GM12864 (cell line): ENCODE measurements at regions not wholly inside any gene's neighbourhood (a gene's known extent, or its start where the extent isn't known, plus 50 kb on each side); places are given as distances from the start of the nearest gene placed in this dataset.
A peak's percentile ranks its signal among the peaks of the same experiment; 100 is the strongest.

Experiments
- DNase-seq: peaks from one replicate; pipeline ENCODE4 v3.0.0-alpha.2; 2011; ENCODE audit warnings: low read depth
- H3K4me3 ChIP-seq: 2 replicates; pipeline ENCODE4 v1.5.1; 2011; ENCODE audit warnings: mild to moderate bottlenecking, low read depth, low read length, control low read depth
- CTCF ChIP-seq: IDR thresholded peaks from 2 replicates; pipeline ENCODE4 v1.5.1; 2011; ENCODE audit warnings: low read depth, mild to moderate bottlenecking, moderate library complexity, low read length, control low read depth, inconsistent platforms; ENCODE audit errors: missing control alignments

GRCh38 chr18:44128365-44128764 lies 552.3 kb upstream of the SETBP1 start:
- no peak overlapping the region for H3K4me3 ChIP-seq
- no peak for TF ChIP-seq CTCF
- DNase-seq, result no peak

DNA sequence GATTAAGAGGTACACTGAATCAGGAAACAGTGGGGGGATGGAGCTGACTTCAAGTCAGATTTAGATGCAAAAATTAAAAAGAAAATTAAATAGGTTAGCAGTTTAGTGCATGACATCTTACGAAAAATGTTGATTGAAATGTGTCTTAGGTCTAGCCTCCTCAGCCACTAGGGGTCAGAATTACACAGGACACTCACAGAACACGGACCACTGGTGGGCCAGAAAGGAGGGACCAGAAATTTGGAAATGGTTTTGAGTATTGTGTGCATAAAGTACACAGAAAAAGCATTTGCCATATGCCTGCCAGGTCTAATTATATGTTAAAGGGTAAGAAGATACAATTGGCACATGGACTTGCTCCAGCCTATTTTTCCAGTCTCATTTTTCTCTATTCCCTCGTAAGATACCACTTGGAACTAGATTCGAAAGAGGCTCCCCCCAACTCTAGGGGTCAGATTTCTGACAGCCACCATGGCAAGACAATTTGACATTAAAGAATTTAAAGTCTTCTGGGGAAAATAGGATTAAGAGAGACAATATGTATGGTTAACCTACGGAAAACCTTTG lies 550.2 kb upstream of the SETBP1 start:
- H3K4me3 ChIP-seq, result no peak overlapping the region
- peak; percentile 58 for TF ChIP-seq CTCF
- no peak for DNase-seq

DNA sequence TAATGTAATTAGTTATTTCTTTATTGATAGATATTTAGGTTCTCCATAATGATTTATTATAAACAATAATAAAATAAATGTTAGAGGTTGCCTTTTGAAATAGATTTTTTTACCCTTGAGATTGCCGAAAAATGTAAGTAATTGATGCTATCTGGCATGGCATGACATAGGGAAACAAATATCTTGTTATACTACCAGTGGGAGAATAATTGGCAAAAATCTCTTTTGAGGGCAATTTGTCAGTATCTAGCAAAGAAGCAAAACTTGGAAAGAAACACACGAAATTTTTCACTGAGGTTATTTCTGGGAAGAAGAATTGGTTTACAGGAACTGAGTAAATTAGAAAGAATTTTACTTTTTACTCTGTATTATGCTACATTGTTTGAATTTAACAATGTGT lies 547.2 kb upstream of the SETBP1 start:
- no peak overlapping the region for H3K4me3 ChIP-seq
- no peak for DNase-seq
- TF ChIP-seq CTCF, result no peak

DNA sequence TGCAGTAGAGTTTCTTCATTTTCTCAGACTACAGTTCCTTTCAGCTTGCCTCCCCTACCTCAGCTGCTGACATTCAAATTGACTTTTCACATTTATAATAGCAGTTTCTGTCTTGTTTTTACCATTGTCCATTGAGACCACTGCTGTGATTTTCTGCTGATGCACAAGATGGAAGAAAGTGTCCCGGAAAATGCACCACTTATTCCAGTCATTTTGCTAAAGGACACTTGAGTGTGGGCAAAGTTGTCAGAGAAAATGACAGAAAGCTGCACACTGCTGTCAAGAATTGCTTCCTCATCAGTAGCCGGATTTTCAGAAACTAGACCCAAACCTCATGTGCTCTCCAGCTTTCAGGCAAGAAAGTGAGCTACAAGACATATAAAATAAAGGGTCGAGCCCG lies 546.2 kb upstream of the SETBP1 start:
- DNase-seq, result no peak
- no peak overlapping the region for H3K4me3 ChIP-seq

GRCh38 chr18:44135741-44136140 lies 544.9 kb upstream of the SETBP1 start:
- TF ChIP-seq CTCF, result no peak
- no peak for DNase-seq
- H3K4me3 ChIP-seq, result no peak overlapping the region

More for the DNA sequence above, 546.2 kb upstream of the SETBP1 start:
- TF ChIP-seq CTCF, result no peak

DNA sequence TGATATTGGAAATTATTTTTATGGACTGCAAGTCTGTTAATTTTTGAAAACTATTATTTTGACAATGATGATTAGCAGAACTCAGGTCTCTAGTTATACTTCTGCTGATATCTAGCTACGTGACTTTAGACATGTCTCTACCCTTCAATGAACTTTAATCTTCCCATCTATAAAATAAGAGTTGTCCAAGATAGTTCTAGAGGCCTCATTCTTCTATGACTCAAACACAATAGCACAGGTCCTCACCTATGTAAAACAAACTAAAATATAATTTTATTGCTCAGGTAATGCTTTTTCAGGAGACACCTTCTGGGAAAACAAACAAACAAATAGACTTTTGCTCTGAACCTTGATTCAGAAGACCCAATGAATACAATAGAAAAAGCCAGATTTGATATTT lies 544.4 kb upstream of the SETBP1 start:
- no peak overlapping the region for H3K4me3 ChIP-seq
- DNase-seq, result no peak
- no peak for TF ChIP-seq CTCF

DNA sequence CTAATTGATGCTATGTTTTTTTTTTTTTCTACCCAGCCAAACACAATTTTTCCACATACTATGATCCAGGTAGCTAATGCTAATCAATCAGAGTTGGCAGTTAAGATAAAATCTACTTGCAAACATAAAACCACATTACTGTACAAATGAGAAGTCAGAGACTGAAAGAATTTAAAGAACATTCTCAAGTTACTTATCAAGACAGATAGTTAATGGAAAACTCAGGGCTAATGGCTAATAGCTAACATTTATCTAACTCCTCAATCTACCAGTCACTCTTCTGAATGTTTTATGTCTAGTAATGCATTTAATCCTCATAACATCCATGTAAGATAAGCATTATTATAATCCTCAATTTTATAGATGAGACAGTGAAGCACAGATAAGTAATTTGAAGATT lies 537.6 kb upstream of the SETBP1 start:
- no peak for TF ChIP-seq CTCF
- no peak for DNase-seq
- no peak overlapping the region for H3K4me3 ChIP-seq
